B cell (primary cell): ENCODE measurements at regions not wholly inside any gene's neighbourhood (a gene's known extent, or its start where the extent isn't known, plus 50 kb on each side); places are given as distances from the start of the nearest gene placed in this dataset.

Experiments used
- ATAC-seq: fragments of 200-7000 bp; cut with Tn5 transposase; one replicate; pipeline ENCODE4 v1.10.0; 2021; ENCODE audit warnings: low read depth, mild to moderate bottlenecking, moderate number of reproducible peaks, moderate library complexity
- CTCF ChIA-PET: fragments of 350-600 bp; sonication (Branson Sonifier 250); formaldehyde crosslinking; loops from one replicate; lab custom pipeline; 2021; ENCODE audit warnings: antibody characterized with exemption, inconsistent platforms; lab: Charles Lee
- POLR2A ChIA-PET: fragments of 350-600 bp; sonication (Branson Sonifier 250); formaldehyde crosslinking; loops from one replicate; lab custom pipeline; 2021; ENCODE audit warnings: antibody characterized with exemption; lab: Charles Lee
- DNase-seq: peaks from one replicate; pipeline ENCODE4 v3.0.0; 2013
- H2AFZ ChIP-seq: 2 replicates; pipeline ENCODE4 v1.6.1; 2012; ENCODE audit warnings: mild to moderate bottlenecking, low read depth, low read length; ENCODE audit not compliant: insufficient read depth, poor library complexity, severe bottlenecking
- H3K27ac ChIP-seq, 2 donors: 1 replicate in 1 of 2; 2 replicates in 1 of 2; pipeline ENCODE4 v1.5.1; 2012 to 2013; ENCODE audit warnings: low read length in 2 of 2, mild to moderate bottlenecking in 2 of 2, moderate library complexity in 1 of 2
- H3K27me3 ChIP-seq, 4 experiments: fragments of 200-600 bp in 1 of 4; sonication (generic) in 1 of 4; replicated peaks in 1 of 4; 1 replicate in 2 of 4; 2 replicates in 2 of 4; pipeline versions ENCODE4 v1.6.1 to v1.7.0; 2013 to 2016; ENCODE audit warnings: low read length in 3 of 4, mild to moderate bottlenecking in 2 of 4, mixed read lengths in 1 of 4, moderate library complexity in 1 of 4; ENCODE audit not compliant: insufficient read depth in 4 of 4, control insufficient read depth in 3 of 4; ENCODE audit errors: control extremely low read depth in 1 of 4
- H3K36me3 ChIP-seq, 2 experiments: replicated peaks in 1 of 2; 1 replicate in 1 of 2; 2 replicates in 1 of 2; pipeline versions ENCODE4 v1.6.1 to v1.7.1; 2013; ENCODE audit warnings: low read length in 1 of 2; ENCODE audit not compliant: insufficient read depth in 2 of 2, control insufficient read depth in 1 of 2; ENCODE audit errors: control extremely low read depth in 1 of 2, extremely low read depth in 1 of 2
- H3K4me1 ChIP-seq, 2 donors: fragments of 200-600 bp in 1 of 2; sonication (generic) in 1 of 2; 1 replicate in 1 of 2; 2 replicates in 1 of 2; pipeline versions ENCODE4 v1.5.1 to v1.6.1; 2013 to 2017; ENCODE audit warnings: low read length in 2 of 2; ENCODE audit not compliant: control insufficient read depth in 2 of 2, insufficient read depth in 2 of 2
- H3K4me2 ChIP-seq: replicated peaks from 2 replicates; pipeline ENCODE3; 2012; ENCODE audit warnings: mild to moderate bottlenecking, low read depth, low read length; ENCODE audit not compliant: poor library complexity, severe bottlenecking
- H3K4me3 ChIP-seq, 5 experiments: fragments of 200-600 bp in 1 of 5; sonication (generic) in 1 of 5; 1 replicate in 3 of 5; 2 replicates in 2 of 5; pipeline versions ENCODE4 v1.5.1 to v1.7.0; 2011 to 2016; ENCODE audit warnings: low read length in 4 of 5, mild to moderate bottlenecking in 4 of 5, low read depth in 2 of 5, control low read depth in 1 of 5, moderate library complexity in 1 of 5; ENCODE audit not compliant: insufficient read depth in 1 of 5; ENCODE audit errors: control extremely low read depth in 1 of 5, extremely low read depth in 1 of 5
- H3K79me2 ChIP-seq: fragments of 200-600 bp; sonication (generic); one replicate; pipeline ENCODE4 v1.6.0; 2016; ENCODE audit warnings: low read length; ENCODE audit not compliant: control insufficient read depth, insufficient read depth
- H3K9ac ChIP-seq: fragments of 200-600 bp; sonication (generic); 2 replicates; pipeline ENCODE4 v1.6.1; 2017; ENCODE audit warnings: mild to moderate bottlenecking, low read length, moderate library complexity
- H3K9me3 ChIP-seq, 3 donors: one replicate each; pipeline versions ENCODE4 v1.6.1 to v1.7.1; 2013; ENCODE audit warnings: low read length in 2 of 3; ENCODE audit not compliant: control insufficient read depth in 2 of 3, insufficient read depth in 1 of 3; ENCODE audit errors: control extremely low read depth in 1 of 3
- H4K20me1 ChIP-seq: 2 replicates; pipeline ENCODE4 v1.6.0; 2012; ENCODE audit warnings: mild to moderate bottlenecking, low read length; ENCODE audit not compliant: insufficient read depth, control insufficient read depth, poor library complexity, severe bottlenecking
- H3K27ac Mint-ChIP-seq: one replicate; pipeline ENCODE4 v1.8.0; 2021; ENCODE audit warnings: mixed read lengths
- H3K27me3 Mint-ChIP-seq: one replicate; pipeline ENCODE4 v1.8.0; 2021; ENCODE audit warnings: mixed read lengths
- H3K4me1 Mint-ChIP-seq: one replicate; pipeline ENCODE4 v1.8.0; 2021; ENCODE audit warnings: mixed read lengths
- H3K4me3 Mint-ChIP-seq: one replicate; pipeline ENCODE4 v1.8.0; 2021; ENCODE audit warnings: mixed read lengths
- H3K9me3 Mint-ChIP-seq: one replicate; pipeline ENCODE4 v1.8.0; 2022; ENCODE audit warnings: mixed read lengths; ENCODE audit not compliant: insufficient read depth
- CTCF ChIP-seq: fragments of 200-600 bp; IDR thresholded peaks from one replicate; pipeline ENCODE4 v1.8.0; 2022; ENCODE audit warnings: antibody characterized with exemption, mild to moderate bottlenecking
- EZH2 ChIP-seq: IDR thresholded peaks from 2 replicates; pipeline ENCODE4 v1.6.1; 2012; ENCODE audit warnings: borderline replicate concordance, low read depth, mild to moderate bottlenecking, moderate library complexity, low read length; ENCODE audit not compliant: insufficient read depth, poor library complexity, severe bottlenecking
- WGBS: methylation state at CpG from one replicate; pipeline ENCODE4 v1.1.5; 2013; ENCODE audit warnings: missing lambda C conversion rate; ENCODE audit not compliant: insufficient coverage; 5-methylcytosine and 5-hydroxymethylcytosine counted together
- intact Hi-C: fragments of 100-400 bp; cut with micrococcal nuclease; formaldehyde crosslinking; loops from one replicate; pipeline ENCODE4 v1.10.0; 2022

- ChIA-PET CTCF (no interaction called here), POLR2A (no interaction called here)
- H4K20me1 ChIP-seq, result no peaks in the 10 kb centered on the region
- Mint-ChIP-seq H3K9me3 (no peaks in the 10 kb centered on the region), H3K4me1 (no peaks in the 10 kb centered on the region), H3K4me3 (no peak overlapping the region), H3K27ac (no peak overlapping the region), H3K27me3 (peaks cover 7% of the 10 kb centered on the region)
- H3K27ac ChIP-seq, result no peak overlapping the region
- no peaks in the 10 kb centered on the region for H3K4me1 ChIP-seq
- H3K4me3 ChIP-seq, result no peak overlapping the region
- H3K9me3 ChIP-seq, result no peaks in the 10 kb centered on the region
- WGBS, result 91% methylated on average over 3 of the region's 4 CpGs
- intact Hi-C loops, result no loop called here
- no peaks in the 10 kb centered on the region for H3K79me2 ChIP-seq
- ATAC-seq, result no peak
- H2AFZ ChIP-seq, result no peak overlapping the region
- no peak for DNase-seq
- no peak overlapping the region for H3K4me2 ChIP-seq
- H3K36me3 ChIP-seq, result no peaks in the 10 kb centered on the region
- TF ChIP-seq CTCF (no peak), EZH2 (no peak)
- H3K27me3 ChIP-seq, result no peaks in the 10 kb centered on the region
- no peak overlapping the region for H3K9ac ChIP-seq
Measured at GRCh38 chr11:109745996-109746625, 324.1 kb downstream of the C11orf87 start.

GRCh38 chr11:109747839-109748238, 325.8 kb downstream of the C11orf87 start:
- H3K4me1 Mint-ChIP-seq, result no peaks in the 10 kb centered on the region
- H3K9ac ChIP-seq, result no peak overlapping the region
- H3K4me3 Mint-ChIP-seq, result no peak overlapping the region
- no peak overlapping the region for H3K27ac Mint-ChIP-seq
- H3K9me3 Mint-ChIP-seq, result no peaks in the 10 kb centered on the region
- H3K4me3 ChIP-seq, result no peak overlapping the region
- H3K9me3 ChIP-seq, result no peaks in the 10 kb centered on the region
- H3K27me3 ChIP-seq, result no peaks in the 10 kb centered on the region
- no peaks in the 10 kb centered on the region for H4K20me1 ChIP-seq
- ATAC-seq (no peak), DNase-seq (peak; percentile 2)
- TF ChIP-seq EZH2 (no peak), CTCF (no peak)
- intact Hi-C loops, result no loop called here
- ChIA-PET POLR2A (no interaction called here), CTCF (no interaction called here)
- H3K27me3 Mint-ChIP-seq, result peaks cover 7% of the 10 kb centered on the region
- H3K4me2 ChIP-seq, result no peak overlapping the region
- no peak overlapping the region for H3K27ac ChIP-seq
- no peaks in the 10 kb centered on the region for H3K79me2 ChIP-seq
- H3K36me3 ChIP-seq, result no peaks in the 10 kb centered on the region
- no peaks in the 10 kb centered on the region for H3K4me1 ChIP-seq
- no peak overlapping the region for H2AFZ ChIP-seq
- WGBS, result 82% methylated on average over 5 of the region's 7 CpGs
